ENCODE measurements at regions not wholly inside any gene's neighbourhood (a gene's known extent, or its start where the extent isn't known, plus 50 kb on each side); places are given as distances from the start of the nearest gene placed in this dataset.

DNA sequence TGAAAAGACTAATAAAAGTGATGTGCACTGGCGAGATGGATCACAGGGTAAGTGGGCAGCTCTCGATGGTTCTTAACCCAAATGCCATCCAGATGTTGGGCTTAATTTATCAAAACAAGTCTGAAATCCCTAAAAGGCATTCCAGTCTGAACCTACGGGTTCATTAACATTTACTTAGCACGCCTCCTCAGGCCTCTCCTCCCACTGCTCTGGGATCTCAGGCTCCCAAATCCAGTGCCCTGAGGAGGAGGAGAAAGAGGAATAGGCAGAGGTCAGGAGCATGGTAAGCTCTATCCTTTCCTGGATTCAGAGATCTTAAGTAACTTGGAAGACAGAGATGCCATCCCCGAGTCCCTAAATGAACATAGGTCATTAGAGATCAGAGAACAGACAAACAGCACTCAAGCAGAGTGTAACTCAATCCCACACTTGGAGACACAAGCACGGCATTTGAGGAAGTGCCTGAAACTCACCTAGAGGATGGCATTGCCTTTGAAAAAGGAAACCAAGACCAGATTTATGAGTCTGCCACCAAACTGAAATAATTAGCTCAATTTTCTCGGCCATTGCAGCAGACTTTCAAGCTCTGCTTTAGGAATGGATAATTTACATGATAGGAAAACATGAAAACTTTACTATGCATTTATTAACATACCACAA lies 140.9 kb downstream of the CXCL12 start:
- DNase-seq (ENCODE audit: low read depth) = no peak

DNA sequence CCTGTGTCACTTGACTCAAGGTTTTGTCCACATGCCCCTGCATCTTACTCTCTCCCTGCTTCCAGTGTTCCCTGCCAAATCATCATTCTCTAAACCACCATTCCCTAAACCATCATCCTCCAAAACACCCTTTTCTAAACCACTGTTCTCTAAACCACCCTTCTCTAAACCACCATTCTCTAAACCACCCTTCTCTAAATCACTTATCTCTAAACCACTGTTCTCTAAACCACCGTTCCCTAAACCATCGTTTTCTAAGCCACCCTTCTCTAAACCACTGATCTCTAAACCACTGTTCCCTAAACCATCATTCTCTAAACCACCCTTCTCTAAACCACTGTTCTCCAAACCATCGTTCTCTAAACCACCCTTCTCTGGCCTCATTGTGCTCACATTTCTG lies 142.1 kb downstream of the CXCL12 start:
- DNase-seq (ENCODE audit: low read depth) = no peak

DNA sequence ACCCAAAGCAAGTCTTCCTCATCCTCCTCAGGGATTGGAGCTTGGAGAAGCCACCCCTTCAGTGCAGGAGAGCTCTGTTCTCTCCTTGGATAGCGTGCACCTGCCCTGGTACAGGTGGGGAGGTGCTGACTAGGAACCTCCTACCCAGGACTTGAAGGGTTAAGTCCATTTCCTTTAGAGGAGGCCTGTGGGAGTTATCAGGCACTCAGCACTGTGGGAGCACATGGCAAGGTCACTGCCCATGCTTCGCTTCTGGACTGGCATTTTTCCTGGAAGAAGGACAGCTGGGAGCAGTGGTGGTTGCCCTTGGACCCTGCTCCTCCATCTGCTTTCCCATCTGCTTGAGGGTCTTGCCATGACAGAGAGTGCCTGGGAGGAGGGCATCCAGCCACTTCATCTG lies 142.8 kb downstream of the CXCL12 start:
- DNase-seq (ENCODE audit: low read depth) = no peak

DNA sequence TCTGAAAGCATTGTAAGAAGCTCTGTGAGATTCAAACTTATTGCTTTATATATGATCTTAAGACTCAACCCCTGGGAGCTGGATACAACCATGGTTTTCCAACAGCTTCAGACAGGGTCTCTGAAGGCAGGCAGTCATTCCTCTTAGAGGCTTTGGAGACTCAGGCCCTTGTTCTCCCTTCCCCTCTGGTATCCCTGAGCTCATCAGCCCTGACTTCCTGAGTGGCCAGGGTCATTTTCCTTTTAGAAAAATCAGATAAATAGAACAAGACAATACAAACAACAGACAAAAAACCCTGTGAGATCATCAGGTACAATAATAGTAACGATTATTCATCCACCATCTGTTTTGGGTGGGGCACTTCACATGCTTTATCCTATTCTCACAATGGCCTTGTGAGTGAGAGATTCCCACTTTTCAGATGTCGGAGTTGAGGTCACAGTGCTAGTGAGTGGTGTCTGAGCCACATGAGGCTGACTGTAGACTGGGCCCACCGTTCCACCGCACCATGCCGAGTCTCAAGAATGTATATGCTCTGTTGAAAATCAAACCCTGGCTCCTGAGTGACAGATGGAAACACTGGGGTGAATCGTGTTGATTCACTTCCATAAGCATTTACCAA lies 144.2 kb downstream of the CXCL12 start:
- DNase-seq (ENCODE audit: low read depth) = no peak

GRCh38 chr10:44238212-44238611 lies 146.7 kb downstream of the CXCL12 start:
- no peak for DNase-seq (ENCODE audit: low read depth)

GRCh38 chr10:44237364-44238049 lies 147.4 kb downstream of the CXCL12 start:
- peak; percentile 30 for DNase-seq (ENCODE audit: low read depth)

DNA sequence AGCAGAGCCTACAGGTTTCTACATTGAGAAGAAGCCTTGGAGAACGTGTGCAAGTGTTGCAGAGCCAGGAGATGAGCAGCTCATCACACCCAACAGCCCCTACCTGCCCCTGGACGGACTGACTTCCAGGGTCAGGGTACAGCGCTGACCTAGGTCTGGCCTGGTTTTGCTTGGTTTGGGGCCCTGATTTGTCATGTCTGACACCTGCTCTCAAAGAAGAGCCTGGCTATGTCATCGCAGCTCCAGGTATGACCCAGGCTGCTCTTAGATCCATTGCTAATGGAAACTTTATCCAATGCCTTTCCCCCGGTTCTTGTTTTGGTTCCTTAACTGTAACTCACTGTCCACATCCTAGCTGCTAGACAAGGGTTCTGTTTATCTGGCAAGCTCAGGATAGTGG lies 149.5 kb downstream of the CXCL12 start:
- DNase-seq (ENCODE audit: low read depth) = no peak

- DNase-seq (ENCODE audit: low read depth) = no peak
These were observed 150.4 kb downstream of the CXCL12 start for GRCh38 chr10:44234483-44234875.

GRCh38 chr10:44233561-44234482 lies 151.1 kb downstream of the CXCL12 start:
- DNase-seq (ENCODE audit: low read depth) = no peak

DNA sequence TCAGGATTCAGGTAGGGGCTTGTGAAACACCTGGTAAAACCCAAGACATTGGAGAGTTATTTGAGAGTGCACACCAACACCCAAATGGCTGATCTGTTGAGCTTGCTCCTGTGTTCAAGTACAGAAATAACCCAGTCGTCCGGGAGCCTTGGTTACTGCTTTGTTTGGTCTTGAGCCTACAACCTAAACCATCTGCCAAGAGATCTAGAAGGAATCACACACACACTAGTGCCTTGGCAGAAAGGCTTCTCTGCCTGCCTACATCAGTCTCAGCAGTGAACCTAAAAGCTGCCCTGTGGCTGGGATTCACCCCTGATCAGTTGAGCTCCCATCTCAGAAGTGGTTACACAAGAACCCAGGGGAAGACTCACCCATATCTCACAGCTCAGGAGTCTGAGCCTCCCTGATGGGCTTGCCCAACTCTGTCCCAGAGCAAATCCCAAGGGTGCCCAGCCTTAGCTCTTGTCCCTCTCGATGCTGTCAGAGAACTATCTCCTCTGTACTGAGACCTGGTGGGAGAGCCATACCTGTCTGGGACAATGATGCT lies 167.6 kb downstream of the CXCL12 start:
- no peak for DNase-seq (ENCODE audit: low read depth)

- DNase-seq (ENCODE audit: low read depth) = no peak
These were observed 168.8 kb downstream of the CXCL12 start for GRCh38 chr10:44216073-44216472.

GRCh38 chr10:44209811-44210210 lies 175.1 kb downstream of the CXCL12 start:
- DNase-seq (ENCODE audit: low read depth) = no peak

GRCh38 chr10:44207160-44207559 lies 177.7 kb downstream of the CXCL12 start:
- DNase-seq (ENCODE audit: low read depth) = no peak

DNA sequence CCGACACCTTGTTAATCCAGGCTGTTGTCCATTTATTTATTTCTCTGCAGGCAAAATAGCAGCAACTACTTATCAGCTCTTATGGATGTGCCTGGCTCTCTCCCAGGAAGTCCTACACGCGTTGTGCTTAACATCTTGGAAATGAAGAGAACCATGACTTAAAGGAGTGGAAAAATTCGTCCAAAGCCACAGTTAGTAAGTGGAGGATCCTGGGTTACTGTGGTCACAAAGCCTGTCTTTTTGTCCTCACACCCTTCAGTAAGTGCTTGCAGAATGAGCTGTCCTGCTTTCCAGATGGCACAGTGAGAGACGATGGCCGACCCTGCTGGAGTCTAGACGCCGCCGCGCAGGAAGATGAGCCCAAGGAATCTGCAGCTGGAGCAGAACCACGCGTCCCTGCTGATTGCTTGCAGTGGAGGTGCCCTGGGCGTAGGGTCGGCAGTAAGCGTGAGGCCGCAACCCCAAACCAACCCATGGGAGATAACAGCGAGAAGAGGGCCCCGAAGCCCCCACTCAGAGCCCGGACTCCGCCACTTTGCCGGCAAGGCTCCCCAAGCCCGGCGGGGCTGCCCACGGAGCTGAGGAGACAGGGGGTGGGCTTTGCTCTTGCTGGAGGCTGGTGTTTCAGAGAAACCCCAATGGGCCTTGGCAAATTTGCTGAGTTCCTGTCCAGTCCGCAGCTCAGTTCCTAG lies 178.6 kb downstream of the CXCL12 start:
- DNase-seq (ENCODE audit: low read depth) = no peak

- no peak for DNase-seq (ENCODE audit: low read depth)
These were observed 179.8 kb downstream of the CXCL12 start for GRCh38 chr10:44205067-44205466.

GRCh38 chr10:44203535-44203934 lies 181.4 kb downstream of the CXCL12 start:
- DNase-seq (ENCODE audit: low read depth) = no peak

GRCh38 chr10:44202952-44203351 lies 181.9 kb downstream of the CXCL12 start:
- DNase-seq (ENCODE audit: low read depth) = no peak

DNA sequence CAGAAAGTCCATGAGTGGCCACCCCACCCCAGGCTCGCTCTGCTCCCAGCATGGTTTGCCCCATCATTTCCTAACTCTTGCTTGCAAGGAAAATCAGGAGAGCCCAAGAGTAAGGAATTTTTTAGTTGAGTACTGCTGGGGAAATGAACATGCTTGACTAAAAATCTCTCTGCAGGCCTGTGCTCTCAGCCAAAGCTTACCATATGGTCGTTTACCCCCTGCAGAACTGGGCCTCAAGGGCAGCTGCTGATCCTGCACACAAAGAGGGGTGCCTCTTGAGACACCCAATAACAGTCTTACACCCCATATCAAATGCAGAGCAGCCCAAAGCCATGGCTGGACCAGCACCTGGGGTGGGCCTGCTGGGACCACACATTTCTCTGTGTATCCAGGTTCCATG lies 183.2 kb downstream of the CXCL12 start:
- DNase-seq (ENCODE audit: low read depth) = no peak

- no peak for DNase-seq (ENCODE audit: low read depth)
These were observed 183.9 kb downstream of the CXCL12 start for GRCh38 chr10:44201011-44201410.

GRCh38 chr10:44199991-44200655 lies 184.8 kb downstream of the CXCL12 start:
- no peak for DNase-seq (ENCODE audit: low read depth)

DNA sequence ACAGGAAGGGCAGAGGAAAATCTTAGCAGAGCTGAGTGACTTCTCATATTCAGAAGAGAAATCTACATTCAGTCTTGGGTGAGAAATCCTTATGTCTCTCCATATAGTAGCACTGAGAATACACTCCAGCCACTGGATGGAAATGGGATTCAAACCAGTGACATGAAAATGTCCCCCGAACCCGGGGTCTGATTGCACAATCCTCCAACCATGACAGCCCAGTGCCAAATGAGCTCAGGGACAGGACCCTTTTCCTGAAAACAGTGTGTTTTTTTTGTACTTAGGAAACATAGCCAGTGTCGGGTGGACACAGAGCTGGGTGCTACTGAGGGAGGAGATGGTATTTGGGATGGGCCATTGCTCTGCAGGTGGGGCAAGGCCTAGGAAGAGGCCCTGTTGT lies 185.6 kb downstream of the CXCL12 start:
- no peak for DNase-seq (ENCODE audit: low read depth)

Measured in M059J (cell line).